ENCODE measurements at regions not wholly inside any gene's neighbourhood (a gene's known extent, or its start where the extent isn't known, plus 50 kb on each side); places are given as distances from the start of the nearest gene placed in this dataset.

GRCh38 chr12:29041621-29042020 lies 107.5 kb upstream of the FAR2 start:
- DNase-seq (ENCODE audit: low spot score): no peak

DNA sequence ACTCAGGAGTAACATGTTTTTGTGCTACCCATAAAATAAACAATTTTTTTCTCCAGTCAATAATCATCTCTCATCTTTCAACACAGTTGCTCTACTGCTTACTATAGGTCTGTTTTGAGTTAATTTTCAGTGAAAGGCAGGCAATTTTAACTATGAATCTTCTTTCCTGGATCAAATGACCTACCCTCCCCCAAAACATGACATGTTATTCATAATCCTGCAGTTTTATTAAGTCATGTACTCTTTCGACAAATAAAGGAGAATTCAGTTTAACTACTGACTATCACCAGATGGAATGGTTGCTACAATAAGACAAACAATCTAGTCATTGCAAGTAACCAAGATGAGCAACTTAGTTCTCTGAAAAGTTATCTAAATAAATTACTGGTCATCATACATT lies 106.0 kb upstream of the FAR2 start:
- DNase-seq (ENCODE audit: low spot score): no peak

DNA sequence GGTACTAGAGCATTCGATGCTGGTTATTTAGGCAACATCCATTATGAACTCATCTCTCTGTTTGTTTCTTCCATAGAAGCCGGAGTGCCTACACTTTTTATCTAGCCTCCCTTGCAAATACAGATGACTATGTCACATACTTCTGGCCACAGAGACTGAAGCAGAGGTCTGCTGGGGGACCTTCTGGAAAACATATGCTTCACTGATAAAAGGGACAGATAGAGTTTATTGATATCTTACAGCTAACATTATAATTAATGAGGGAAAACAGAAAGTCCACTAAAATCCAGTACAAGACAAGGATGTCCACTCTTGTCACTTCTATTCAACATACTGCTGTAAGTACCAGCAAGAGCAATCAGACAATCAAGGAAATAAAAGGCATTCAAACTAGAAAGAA lies 104.3 kb upstream of the FAR2 start:
- no peak for DNase-seq (ENCODE audit: low spot score)

DNA sequence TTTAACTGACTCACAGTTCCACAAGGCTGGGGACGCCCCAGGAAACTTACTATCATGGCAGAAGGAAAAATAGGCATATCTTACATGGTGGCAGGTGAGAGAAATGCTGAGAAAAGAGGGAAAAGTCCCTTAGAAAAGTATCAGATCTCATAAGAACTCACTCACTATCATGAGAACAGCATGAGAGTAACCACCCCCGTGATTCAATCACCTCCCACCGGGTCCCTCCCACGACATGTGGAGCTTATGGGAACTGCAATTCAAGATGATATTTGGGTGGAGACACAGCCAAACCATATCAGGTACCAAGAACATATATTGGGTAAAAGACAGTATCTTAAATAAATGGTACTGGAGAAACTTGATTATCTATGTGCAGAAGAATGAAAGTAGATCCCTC lies 100.3 kb upstream of the FAR2 start:
- no peak for DNase-seq (ENCODE audit: low spot score)

- no peak for DNase-seq (ENCODE audit: low spot score)
Measured at GRCh38 chr12:29050503-29050902, 98.6 kb upstream of the FAR2 start.

DNA sequence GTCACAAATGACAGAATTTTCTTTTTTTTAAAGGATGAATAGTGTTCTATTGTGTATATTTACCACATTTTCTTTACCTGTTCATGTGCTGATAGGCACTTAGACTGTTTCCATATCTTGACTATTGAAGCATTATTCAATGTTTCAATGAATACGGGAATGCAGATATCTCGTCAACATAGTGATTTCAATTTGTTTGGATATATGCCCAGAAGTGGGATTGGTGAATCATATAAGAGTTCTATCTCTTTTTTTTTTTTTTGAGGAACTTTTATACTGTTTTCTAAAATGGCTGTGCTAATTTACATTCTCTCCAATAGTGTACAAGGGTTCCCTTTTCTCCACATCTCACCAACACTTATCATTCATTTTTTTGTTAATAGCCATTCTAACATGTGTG lies 97.9 kb upstream of the FAR2 start:
- no peak for DNase-seq (ENCODE audit: low spot score)

GRCh38 chr12:29053567-29053966 lies 95.5 kb upstream of the FAR2 start:
- no peak for DNase-seq (ENCODE audit: low spot score)

DNA sequence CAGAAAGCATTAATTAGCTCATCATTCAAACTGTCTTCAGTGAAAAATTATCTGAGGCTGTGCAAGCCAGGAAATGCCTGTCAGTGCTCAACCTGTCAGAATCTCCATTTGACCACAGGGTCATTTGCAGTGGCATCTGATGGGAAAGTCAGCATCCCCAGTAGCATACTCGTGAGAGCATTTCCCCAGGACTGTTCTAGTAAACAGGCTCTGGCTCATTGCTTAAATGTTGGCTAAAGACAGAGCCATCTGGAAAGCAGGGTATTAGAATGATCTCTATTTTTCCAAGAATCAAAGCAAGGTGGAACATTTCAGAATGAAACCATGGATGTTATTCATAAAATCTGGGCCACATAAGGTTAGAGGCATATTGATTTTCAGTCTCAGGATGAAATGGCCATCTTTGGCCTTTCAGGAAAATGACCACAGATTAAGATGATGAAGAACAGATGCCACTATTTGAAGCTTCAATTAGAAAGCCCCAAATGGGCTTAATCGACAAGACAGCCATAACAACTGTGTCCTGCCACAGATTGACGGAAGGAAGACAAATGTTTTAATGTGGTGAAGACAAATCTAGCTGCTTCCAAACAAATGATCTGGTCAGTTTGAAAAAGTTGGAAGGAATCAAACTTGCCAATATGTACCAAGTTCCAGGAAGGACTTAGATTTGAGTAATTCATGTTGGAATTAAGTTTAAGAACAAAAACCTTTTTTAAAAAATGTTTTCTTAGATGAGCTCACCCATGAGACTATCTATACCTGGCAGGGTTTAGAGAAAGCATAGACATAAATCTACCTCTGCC lies 94.0 kb upstream of the FAR2 start:
- no peak for DNase-seq (ENCODE audit: low spot score)

DNA sequence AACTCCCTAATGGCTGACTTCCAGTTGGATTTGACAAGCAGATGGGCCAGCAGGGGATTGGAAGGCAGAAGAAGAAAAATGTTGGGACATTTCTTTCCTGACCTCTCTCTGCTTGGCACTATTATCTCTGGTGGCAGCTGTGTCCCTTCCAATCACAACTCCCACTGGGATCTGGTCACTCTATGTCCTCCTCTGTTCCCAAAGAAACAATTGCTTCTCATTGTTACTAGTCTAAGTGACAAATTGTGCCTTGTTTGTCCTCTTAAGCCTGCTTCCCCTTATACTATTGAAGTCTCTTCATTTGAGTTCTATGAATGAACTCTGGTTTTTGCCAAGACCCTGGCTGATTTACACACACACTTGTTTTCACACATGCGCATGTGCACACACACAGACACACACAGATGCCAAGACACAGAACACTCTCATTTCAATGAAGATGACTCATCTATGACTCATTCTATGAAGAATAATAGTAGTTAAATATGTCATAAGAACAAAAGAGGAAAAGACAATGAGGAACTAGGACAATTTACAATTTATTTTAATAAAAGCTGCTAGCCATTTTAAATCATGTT lies 83.0 kb upstream of the FAR2 start:
- DNase-seq (ENCODE audit: low spot score): no peak

GRCh38 chr12:29067430-29067829 lies 81.6 kb upstream of the FAR2 start:
- no peak for DNase-seq (ENCODE audit: low spot score)

DNA sequence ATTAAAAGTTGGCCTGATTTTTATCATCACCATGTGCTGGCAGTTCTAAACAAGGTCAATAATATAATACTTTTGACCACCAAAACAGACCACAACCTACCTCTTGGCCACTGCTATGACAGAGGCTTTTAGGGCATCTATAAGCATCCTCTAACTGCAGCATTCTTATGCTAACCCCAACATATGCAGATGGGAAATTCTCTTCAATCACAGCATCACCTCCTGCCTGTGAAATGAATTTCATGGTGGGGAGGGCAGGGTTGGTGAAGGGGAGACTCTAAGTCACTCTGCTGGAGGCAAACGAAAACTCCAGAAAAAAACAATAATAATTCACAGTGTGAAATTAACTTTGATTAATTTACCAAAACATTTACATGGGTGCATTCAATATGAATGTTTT lies 78.8 kb upstream of the FAR2 start:
- no peak for DNase-seq (ENCODE audit: low spot score)

DNA sequence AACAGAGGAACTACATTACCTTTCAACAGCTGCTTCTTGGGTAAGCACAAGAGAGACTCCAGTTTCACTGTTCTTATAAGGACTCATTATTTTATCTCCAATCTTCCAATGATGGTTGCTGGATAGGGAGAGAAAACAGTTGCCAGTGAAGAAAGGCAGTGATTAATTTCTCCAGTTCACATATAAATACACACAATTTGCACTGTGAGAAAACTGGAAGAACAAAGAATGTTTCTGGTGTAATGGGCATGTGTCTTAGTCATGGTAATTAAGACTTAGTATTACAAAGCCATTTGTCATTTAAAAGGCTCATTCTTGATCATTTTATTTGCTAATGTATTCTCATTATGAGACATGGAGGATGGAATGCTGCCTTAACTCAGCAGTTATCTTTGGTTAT lies 78.0 kb upstream of the FAR2 start:
- no peak for DNase-seq (ENCODE audit: low spot score)

- DNase-seq (ENCODE audit: low spot score): no peak
Measured at GRCh38 chr12:29072631-29073030, 76.4 kb upstream of the FAR2 start.

GRCh38 chr12:29073631-29074239 lies 75.3 kb upstream of the FAR2 start:
- DNase-seq (ENCODE audit: low spot score): peak; percentile 34

GRCh38 chr12:29081101-29081500 lies 68.0 kb upstream of the FAR2 start:
- no peak for DNase-seq (ENCODE audit: low spot score)

DNA sequence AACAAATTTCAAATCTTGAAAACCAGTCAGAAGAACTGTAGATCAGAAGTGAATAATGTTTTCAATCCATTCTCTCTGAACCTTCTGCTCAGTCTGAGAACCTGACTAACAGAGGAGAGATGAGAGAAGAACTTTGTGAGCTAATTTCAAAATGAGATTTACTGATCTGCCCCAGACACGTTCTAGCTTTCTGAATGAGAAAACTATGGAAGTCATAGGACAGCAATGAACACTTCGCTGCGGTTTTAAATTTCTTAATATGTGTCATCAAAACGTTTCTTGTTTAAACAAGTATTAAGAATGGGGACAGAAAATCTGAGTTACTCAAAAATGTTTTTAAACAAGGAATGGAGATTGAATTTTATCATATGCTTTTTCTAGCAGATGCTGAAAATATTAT lies 66.6 kb upstream of the FAR2 start:
- no peak for DNase-seq (ENCODE audit: low spot score)

DNA sequence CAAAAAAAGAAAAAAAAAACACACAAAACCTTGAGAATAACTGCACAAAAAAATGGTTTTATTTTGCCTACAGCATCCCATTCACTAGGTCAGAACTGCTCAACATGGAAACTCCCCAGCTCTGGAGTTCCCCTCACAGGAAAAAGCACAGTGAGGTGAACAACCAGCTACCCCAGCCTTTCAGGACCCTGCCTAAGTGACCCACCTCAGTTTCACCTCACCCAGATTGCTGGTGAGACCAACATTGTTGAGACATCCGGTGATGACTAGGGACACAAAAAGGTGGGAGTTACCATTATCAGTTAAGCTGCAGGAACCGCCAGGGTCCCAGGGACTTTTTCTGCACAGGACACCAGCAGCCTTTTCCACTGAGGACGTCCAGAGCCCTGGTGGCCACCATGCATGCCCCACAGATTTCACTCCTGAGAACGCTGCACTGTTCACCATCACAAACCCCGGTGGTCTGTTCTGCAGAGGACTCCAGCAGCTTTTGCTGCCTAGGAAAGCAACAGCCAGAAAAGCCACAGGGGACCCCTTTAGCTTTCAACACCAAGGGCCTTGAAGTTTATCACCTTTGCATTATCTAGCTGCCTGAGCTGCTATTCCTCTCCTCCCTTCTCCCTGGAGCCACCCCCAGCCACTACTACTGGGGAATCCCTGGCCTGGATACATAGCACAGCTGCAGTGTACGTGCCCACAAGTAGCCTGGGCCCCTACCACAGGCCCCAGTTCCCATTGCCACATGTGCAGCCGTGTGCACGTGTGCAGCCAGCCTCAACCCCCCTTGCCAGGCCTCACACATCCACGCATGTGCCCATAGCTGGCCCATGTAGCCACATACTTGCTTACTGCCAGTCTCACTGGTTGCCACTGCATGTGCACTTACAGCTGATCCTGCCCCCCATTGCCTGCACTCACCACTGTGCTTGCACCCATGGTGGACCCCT lies 62.5 kb upstream of the FAR2 start:
- DNase-seq (ENCODE audit: low spot score): no peak

DNA sequence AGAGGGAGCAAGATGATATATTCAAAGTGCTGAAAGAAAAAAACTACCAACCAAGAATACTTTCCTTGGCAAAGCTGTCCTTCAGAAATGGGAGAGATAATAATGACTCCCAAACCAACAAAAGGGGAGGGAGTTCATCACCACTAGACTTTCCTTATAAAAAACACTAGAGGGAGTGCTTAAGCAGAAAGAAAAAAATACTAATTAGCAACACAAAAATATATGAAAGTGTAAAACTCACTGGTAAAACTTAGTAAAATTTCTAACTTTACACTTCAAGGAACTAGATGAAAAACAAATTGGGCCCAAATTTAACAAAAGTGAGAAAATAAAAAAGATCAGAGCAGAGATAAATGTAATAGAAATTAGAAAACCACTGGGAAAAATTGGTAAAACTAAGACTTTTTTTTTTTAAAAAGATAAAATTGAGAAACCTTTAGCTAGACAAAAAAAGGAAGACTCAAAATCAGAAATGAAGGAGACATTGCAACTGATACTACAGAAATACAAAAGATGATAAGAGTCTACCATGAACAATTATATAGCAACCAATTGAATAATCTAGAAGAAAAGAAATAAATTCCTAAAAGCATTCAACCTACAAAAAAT lies 60.4 kb upstream of the FAR2 start:
- DNase-seq (ENCODE audit: low spot score): no peak
